Mesodermal cell (in vitro differentiated cells): ENCODE measurements at regions not wholly inside any gene's neighbourhood (a gene's known extent, or its start where the extent isn't known, plus 50 kb on each side); places are given as distances from the start of the nearest gene placed in this dataset.

Experiments
- H3K27ac ChIP-seq: 2 replicates; pipeline ENCODE4 v1.7.0; 2013; ENCODE audit warnings: mild to moderate bottlenecking, low read depth, low read length, moderate library complexity; ENCODE audit not compliant: severe bottlenecking
- H3K36me3 ChIP-seq: 2 replicates; pipeline ENCODE4 v1.7.1; 2013; ENCODE audit warnings: mild to moderate bottlenecking, low read length, moderate library complexity; ENCODE audit not compliant: control insufficient read depth, insufficient read depth
- H3K4me1 ChIP-seq: one replicate; pipeline ENCODE4 v1.7.1; 2013; ENCODE audit warnings: mild to moderate bottlenecking, low read length; ENCODE audit not compliant: insufficient read depth, control insufficient read depth, poor library complexity, severe bottlenecking
- H3K4me3 ChIP-seq: 2 replicates; pipeline ENCODE4 v1.7.0; 2013; ENCODE audit warnings: low read length, control low read depth, mild to moderate bottlenecking; ENCODE audit not compliant: insufficient read depth, poor library complexity, severe bottlenecking; ENCODE audit errors: extremely low read depth
- H3K9me3 ChIP-seq: 2 replicates; pipeline ENCODE4 v1.7.1; 2013; ENCODE audit warnings: mild to moderate bottlenecking, low read length, moderate library complexity; ENCODE audit not compliant: control insufficient read depth
- WGBS, 2 experiments: methylation state at CpG; one replicate each; pipeline ENCODE4 v1.1.5; 2013; ENCODE audit warnings: missing lambda C conversion rate in 2 of 2; ENCODE audit not compliant: insufficient coverage in 2 of 2; 5-methylcytosine and 5-hydroxymethylcytosine counted together

DNA sequence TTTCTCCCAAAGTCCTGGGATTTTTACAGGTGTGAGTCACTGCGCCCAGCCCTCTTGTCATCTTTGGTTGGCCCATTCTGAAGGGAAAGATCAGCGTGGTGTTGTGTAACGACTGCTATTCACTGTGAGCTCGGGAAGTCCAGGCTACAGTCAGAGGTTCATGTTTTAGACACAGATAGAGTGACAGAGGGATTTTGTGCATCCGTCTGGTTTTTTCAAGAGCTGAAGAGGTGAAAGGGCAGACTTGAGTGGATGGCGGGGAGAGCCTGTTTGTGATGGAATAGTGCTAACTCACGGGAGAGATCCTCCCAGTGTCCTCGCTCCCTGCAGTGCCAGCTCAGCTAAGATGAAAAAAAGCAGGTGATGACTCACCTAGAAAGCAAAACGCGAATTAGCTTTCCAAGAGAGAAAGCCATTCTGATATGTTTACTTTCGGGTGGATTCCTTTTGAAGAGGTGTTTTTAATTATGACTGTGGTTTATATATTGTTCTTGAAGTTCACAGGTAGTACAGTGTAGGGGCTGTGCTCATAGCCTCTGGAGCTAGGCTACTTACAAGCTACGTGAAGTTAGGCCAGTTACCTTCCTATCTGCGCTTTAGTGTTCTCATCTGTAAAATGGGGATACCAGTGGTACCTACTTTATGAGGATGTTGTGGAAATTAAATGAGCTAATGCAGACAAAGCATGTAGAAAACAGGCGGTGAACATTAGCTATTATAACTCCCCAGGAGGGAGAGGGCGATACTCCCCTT is 67.2 kb downstream of the C11orf91 start:
- H3K36me3 ChIP-seq = no peaks in the 10 kb centered on the region
- H3K9me3 ChIP-seq = no peaks in the 10 kb centered on the region
- 77 to 79% methylated on average over 15 of the region's 15 CpGs for WGBS, 2 experiments
- no peak overlapping the region for H3K4me3 ChIP-seq
- H3K4me1 ChIP-seq = peaks cover 11% of the 10 kb centered on the region
- H3K27ac ChIP-seq = peak overlapping the region; percentile 41

DNA sequence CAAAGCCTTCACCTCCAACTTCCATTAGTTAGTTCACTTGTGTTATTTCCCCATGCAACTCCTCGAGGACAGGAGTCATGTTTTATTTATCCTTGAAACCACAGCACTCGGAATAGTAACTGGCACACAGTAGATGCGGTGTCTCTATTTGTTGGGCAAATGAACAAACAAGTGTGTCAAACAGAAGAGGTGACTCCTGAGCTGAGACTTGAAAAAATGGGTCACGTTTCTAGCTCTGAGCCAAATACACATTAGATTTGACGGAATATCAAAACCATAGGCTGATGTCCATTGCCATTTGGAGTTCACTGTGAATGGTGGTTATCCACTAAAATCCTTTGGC is 68.9 kb downstream of the C11orf91 start:
- no peak overlapping the region for H3K27ac ChIP-seq
- peaks cover 11% of the 10 kb centered on the region for H3K4me1 ChIP-seq
- 98 to 100% methylated on average over 3 to 5 of the region's 5 CpGs for whole genome bisulfite sequencing, 2 experiments
- H3K4me3 ChIP-seq = no peak overlapping the region
- H3K9me3 ChIP-seq = no peaks in the 10 kb centered on the region
- no peaks in the 10 kb centered on the region for H3K36me3 ChIP-seq

GRCh38 chr11:33630936-33631748 is 69.5 kb downstream of the C11orf91 start:
- no peaks in the 10 kb centered on the region for H3K9me3 ChIP-seq
- no peaks in the 10 kb centered on the region for H3K36me3 ChIP-seq
- no peak overlapping the region for H3K4me3 ChIP-seq
- peaks cover 11% of the 10 kb centered on the region for H3K4me1 ChIP-seq
- no peak overlapping the region for H3K27ac ChIP-seq
- WGBS, 2 experiments = 92 to 94% methylated on average over 9 to 12 of the region's 12 CpGs

GRCh38 chr11:33624083-33624482 is 76.5 kb downstream of the C11orf91 start:
- H3K4me1 ChIP-seq = peaks cover 4% of the 10 kb centered on the region
- no peaks in the 10 kb centered on the region for H3K9me3 ChIP-seq
- H3K36me3 ChIP-seq = no peaks in the 10 kb centered on the region
- no peak overlapping the region for H3K4me3 ChIP-seq
- no peak overlapping the region for H3K27ac ChIP-seq

DNA sequence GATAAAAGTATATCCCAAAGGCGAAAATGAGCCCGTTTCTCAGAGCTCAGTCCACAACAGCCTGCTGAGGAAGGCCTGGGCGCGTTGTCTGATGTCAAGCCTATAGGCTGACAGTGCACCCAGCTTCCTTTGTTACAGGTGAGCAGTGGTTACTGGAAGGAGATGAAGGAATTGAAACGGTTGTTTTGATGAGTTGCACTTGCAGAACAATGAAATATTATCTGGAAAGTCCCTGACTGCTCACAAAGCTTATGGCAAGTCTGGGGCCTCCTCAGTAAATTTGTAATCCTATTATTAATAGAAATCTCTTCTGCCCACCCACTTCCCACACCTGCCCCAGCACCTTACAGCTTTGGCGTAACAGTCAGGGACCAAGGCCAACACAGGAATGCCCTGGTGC is 77.8 kb downstream of the C11orf91 start:
- 96 to 100% methylated on average over 3 to 4 of the region's 6 CpGs for WGBS, 2 experiments

DNA sequence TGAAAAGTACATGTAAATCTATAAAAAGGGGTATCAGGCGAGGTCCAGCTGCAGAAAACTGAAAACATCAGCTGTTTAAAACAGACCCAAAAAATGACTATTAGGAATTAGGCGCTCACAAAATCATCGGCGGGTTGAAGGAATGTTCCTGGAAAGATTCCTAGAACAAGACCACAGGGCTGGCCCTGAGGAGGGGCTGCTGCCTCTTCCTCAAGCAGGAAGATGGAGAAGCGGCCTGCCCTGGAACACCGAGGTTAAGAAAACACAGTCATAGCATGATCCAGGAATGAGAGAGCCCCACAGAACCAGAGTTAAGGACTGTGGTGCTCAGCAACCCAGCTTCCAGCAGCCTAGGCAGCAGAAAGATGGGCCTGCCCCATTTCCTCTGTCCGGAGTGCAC is 78.4 kb downstream of the C11orf91 start:
- Histone ChIP-seq H3K36me3 (no peaks in the 10 kb centered on the region), H3K27ac (no peak overlapping the region), H3K4me3 (no peak overlapping the region), H3K9me3 (no peaks in the 10 kb centered on the region), H3K4me1 (peaks cover 4% of the 10 kb centered on the region)
- WGBS, 2 experiments = 89 to 94% methylated on average over 6 to 7 of the region's 7 CpGs

More for the DNA sequence above, 77.8 kb downstream of the C11orf91 start:
- Histone ChIP-seq H3K4me1 (peaks cover 4% of the 10 kb centered on the region), H3K9me3 (no peaks in the 10 kb centered on the region), H3K4me3 (no peak overlapping the region), H3K36me3 (no peaks in the 10 kb centered on the region), H3K27ac (no peak overlapping the region)

GRCh38 chr11:33620423-33621171 is 80.0 kb downstream of the C11orf91 start:
- no peaks in the 10 kb centered on the region for H3K36me3 ChIP-seq
- peaks cover 4% of the 10 kb centered on the region for H3K4me1 ChIP-seq
- 85 to 96% methylated on average over 5 to 6 of the region's 6 CpGs for WGBS, 2 experiments
- H3K9me3 ChIP-seq = no peaks in the 10 kb centered on the region
- no peak overlapping the region for H3K27ac ChIP-seq
- no peak overlapping the region for H3K4me3 ChIP-seq

- WGBS, 2 experiments = 90 to 91% methylated on average over 7 of the region's 7 CpGs
- no peaks in the 10 kb centered on the region for H3K36me3 ChIP-seq
- H3K4me1 ChIP-seq = peaks cover 4% of the 10 kb centered on the region
- no peak overlapping the region for H3K4me3 ChIP-seq
- no peak overlapping the region for H3K27ac ChIP-seq
- H3K9me3 ChIP-seq = no peaks in the 10 kb centered on the region
These were observed 81.7 kb downstream of the C11orf91 start for GRCh38 chr11:33618956-33619355.

DNA sequence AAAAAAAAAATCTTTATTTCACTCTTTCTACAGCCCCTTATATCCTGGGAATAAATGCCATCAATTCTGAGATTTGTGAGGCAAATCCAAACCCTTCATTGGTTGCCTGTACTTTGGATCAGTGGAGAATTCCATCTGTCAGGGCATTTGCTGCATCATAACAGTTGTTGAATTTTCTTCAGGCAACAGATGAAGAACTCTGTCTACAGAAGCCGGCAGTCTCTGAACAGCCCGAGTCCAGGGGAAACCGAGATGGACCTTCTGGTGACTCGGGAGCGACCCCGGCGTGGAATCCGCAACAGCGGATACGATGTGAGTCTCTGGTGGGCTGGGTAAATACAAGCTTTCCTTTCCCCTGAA is 82.3 kb downstream of the C11orf91 start:
- Histone ChIP-seq H3K27ac (no peak overlapping the region), H3K4me1 (peaks cover 4% of the 10 kb centered on the region), H3K4me3 (no peak overlapping the region), H3K36me3 (no peaks in the 10 kb centered on the region), H3K9me3 (no peaks in the 10 kb centered on the region)
- 92 to 98% methylated on average over 4 to 10 of the region's 10 CpGs for WGBS, 2 experiments

DNA sequence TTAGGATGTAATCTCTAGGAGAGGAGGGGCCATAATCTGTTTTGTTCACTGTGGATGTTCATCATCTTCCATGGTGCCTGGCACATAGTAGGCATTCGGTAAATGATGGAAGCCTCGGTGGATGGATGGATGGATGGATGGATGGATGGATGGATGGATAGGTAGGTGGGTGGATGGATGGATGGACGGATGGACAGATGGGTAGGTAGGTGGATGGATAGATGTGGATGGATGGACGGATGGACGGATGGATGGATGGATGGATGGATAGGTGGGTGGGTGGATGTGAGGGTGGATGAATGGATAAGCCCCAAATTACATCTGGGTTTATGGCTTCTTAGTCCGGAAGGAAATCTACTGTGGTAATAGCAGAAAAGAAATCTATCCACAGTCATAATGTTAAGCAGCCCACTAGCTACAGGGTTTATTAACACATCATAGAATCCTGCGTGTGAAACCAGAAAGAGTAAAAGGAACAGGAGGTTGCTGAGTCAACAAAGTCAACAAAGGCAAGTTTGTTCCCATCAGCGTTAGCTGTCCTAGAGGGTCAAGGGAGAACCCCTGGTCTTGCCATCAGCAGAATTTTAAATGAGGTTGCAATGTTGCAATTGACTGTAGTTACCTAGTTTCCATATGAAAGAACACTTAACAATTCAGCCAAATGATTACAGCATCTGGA is 82.8 kb downstream of the C11orf91 start:
- Histone ChIP-seq H3K4me3 (no peak overlapping the region), H3K9me3 (no peaks in the 10 kb centered on the region), H3K4me1 (peaks cover 4% of the 10 kb centered on the region), H3K36me3 (no peaks in the 10 kb centered on the region), H3K27ac (no peak overlapping the region)
- 90 to 94% methylated on average over 6 of the region's 8 CpGs for WGBS, 2 experiments
